ENCODE measurements at regions not wholly inside any gene's neighbourhood (a gene's known extent, or its start where the extent isn't known, plus 50 kb on each side); places are given as distances from the start of the nearest gene placed in this dataset.
"Not testable (repeated sequence)": the region's sequence is repeated elsewhere in the genome, so short reads cannot be mapped to it uniquely, and the experiment has no call there.

- DNase-seq: no peak
These were observed 143.0 kb downstream of the PPP1R3A start for GRCh38 chr7:113775804-113776203.

- DNase-seq: no peak
These were observed 143.4 kb downstream of the PPP1R3A start for GRCh38 chr7:113775401-113775800.

- no peak for DNase-seq
These were observed 144.5 kb downstream of the PPP1R3A start for GRCh38 chr7:113774182-113774807.

GRCh38 chr7:113770146-113770738 is 148.6 kb downstream of the PPP1R3A start:
- no peak for DNase-seq

- no peak for DNase-seq
These were observed 150.4 kb downstream of the PPP1R3A start for GRCh38 chr7:113768387-113768786.

- no peak for DNase-seq
These were observed 154.3 kb downstream of the PPP1R3A start for GRCh38 chr7:113764401-113765035.

- DNase-seq: no peak
These were observed 155.6 kb downstream of the PPP1R3A start for GRCh38 chr7:113763226-113763625.

- no peak for DNase-seq
These were observed 162.6 kb downstream of the PPP1R3A start for GRCh38 chr7:113756250-113756649.

- DNase-seq: no peak
These were observed 166.1 kb downstream of the PPP1R3A start for GRCh38 chr7:113752689-113753088.

- DNase-seq: no peak
These were observed 166.5 kb downstream of the PPP1R3A start for GRCh38 chr7:113752289-113752688.

GRCh38 chr7:113751547-113751946 is 167.3 kb downstream of the PPP1R3A start:
- DNase-seq: no peak

GRCh38 chr7:113748385-113748784 is 170.4 kb downstream of the PPP1R3A start:
- not testable (repeated sequence) for DNase-seq

- not testable (repeated sequence) for DNase-seq
These were observed 175.8 kb downstream of the PPP1R3A start for GRCh38 chr7:113742946-113743431.

- no peak for DNase-seq
These were observed 176.4 kb downstream of the PPP1R3A start for GRCh38 chr7:113742377-113742776.

GRCh38 chr7:113731571-113731970 is 187.2 kb downstream of the PPP1R3A start:
- no peak for DNase-seq

- DNase-seq: no peak
These were observed 188.4 kb downstream of the PPP1R3A start for GRCh38 chr7:113730309-113730955.

GRCh38 chr7:113727486-113727885 is 191.3 kb downstream of the PPP1R3A start:
- no peak for DNase-seq

- no peak for DNase-seq
These were observed 196.8 kb downstream of the PPP1R3A start for GRCh38 chr7:113722006-113722405.

GRCh38 chr7:113717739-113718138 is 201.1 kb downstream of the PPP1R3A start:
- DNase-seq: no peak

- no peak for DNase-seq
These were observed 202.6 kb downstream of the PPP1R3A start for GRCh38 chr7:113715981-113716856.

GRCh38 chr7:113715262-113715661 is 203.5 kb downstream of the PPP1R3A start:
- DNase-seq: no peak

GRCh38 chr7:113710310-113711096 is 208.3 kb downstream of the PPP1R3A start:
- peak; percentile 51 for DNase-seq

All from stimulated activated CD4-positive, alpha-beta T cell treated with anti-CD3 and anti-CD28 coated beads, Interleukin-4, amount 100 ng/mL, for 24 hours (primary cell).